ENCODE measurements at regions not wholly inside any gene's neighbourhood (a gene's known extent, or its start where the extent isn't known, plus 50 kb on each side); places are given as distances from the start of the nearest gene placed in this dataset.

DNA sequence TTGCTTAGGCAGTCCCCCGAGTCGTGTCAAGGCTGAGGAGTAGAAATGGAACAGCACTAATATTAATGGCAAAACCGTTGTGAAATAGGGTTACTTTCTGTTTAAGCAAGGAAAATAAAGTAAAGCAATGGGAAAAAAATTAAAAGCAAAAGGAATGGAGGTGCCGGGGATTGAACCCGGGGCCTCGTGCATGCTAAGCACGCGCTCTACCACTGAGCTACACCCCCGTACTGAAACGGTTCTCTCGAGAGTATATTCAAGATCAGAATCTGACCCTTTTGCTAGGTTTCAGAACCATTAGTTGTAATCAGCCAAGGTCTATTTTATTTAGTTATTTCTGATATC, 85.5 kb downstream of the TRIM27 start:
- TF ChIP-seq, protein P1, sequence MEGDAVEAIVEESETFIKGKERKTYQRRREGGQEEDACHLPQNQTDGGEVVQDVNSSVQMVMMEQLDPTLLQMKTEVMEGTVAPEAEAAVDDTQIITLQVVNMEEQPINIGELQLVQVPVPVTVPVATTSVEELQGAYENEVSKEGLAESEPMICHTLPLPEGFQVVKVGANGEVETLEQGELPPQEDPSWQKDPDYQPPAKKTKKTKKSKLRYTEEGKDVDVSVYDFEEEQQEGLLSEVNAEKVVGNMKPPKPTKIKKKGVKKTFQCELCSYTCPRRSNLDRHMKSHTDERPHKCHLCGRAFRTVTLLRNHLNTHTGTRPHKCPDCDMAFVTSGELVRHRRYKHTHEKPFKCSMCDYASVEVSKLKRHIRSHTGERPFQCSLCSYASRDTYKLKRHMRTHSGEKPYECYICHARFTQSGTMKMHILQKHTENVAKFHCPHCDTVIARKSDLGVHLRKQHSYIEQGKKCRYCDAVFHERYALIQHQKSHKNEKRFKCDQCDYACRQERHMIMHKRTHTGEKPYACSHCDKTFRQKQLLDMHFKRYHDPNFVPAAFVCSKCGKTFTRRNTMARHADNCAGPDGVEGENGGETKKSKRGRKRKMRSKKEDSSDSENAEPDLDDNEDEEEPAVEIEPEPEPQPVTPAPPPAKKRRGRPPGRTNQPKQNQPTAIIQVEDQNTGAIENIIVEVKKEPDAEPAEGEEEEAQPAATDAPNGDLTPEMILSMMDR (IDR thresholded peaks at IDR 0.05), result no peak
- TF ChIP-seq EZH2 (IDR thresholded peaks at IDR 0.05; ENCODE audit: borderline replicate concordance, insufficient read depth, low read depth, low read length, poor library complexity, severe bottlenecking), result no peak

All from B cell (primary cell).